H1 (cell line): ENCODE measurements at regions not wholly inside any gene's neighbourhood (a gene's known extent, or its start where the extent isn't known, plus 50 kb on each side); places are given as distances from the start of the nearest gene placed in this dataset.

Experiments used
- CTCF ChIA-PET: fragments of 300-600 bp; sonication (Branson Sonifier 250); formaldehyde crosslinking; loops from one replicate; lab custom pipeline; 2021; ENCODE audit not compliant: partially characterized antibody; lab: Charles Lee
- POLR2A ChIA-PET: fragments of 300-600 bp; sonication (Branson Sonifier 250); formaldehyde crosslinking; loops from one replicate; lab custom pipeline; 2021; ENCODE audit warnings: inconsistent platforms; ENCODE audit not compliant: partially characterized antibody; lab: Charles Lee
- DNase-seq, 2 experiments: peaks; one replicate each; pipeline versions ENCODE4 v3.0.0 to v3.0.0-alpha.2; 2010 to 2022; ENCODE audit warnings: low spot score in 2 of 2, low read depth in 1 of 2, mixed read lengths in 1 of 2
- FAIRE-seq: peaks from 2 replicates; lab custom pipeline; 2011; peaks lifted over from hg19 to GRCh38; lab: Jason Lieb, UNC
- H2AFZ ChIP-seq: 2 replicates; pipeline ENCODE4 v1.8.1; 2012; ENCODE audit warnings: low read length, inconsistent platforms
- H2AK5ac ChIP-seq: 2 replicates; pipeline ENCODE4 v1.6.1; 2013; ENCODE audit warnings: low read depth, low read length
- H2BK120ac ChIP-seq: replicated peaks from 2 replicates; pipeline ENCODE3; 2013; ENCODE audit warnings: low read depth, low read length, inconsistent platforms
- H2BK12ac ChIP-seq: 2 replicates; pipeline ENCODE4 v1.6.1; 2013; ENCODE audit warnings: low read depth, low read length
- H2BK15ac ChIP-seq: 2 replicates; pipeline ENCODE4 v1.6.1; 2013; ENCODE audit warnings: low read length
- H2BK20ac ChIP-seq: 2 replicates; pipeline ENCODE4 v1.6.1; 2013; ENCODE audit warnings: low read length
- H2BK5ac ChIP-seq: 2 replicates; pipeline ENCODE4 v1.6.1; 2013; ENCODE audit warnings: low read depth, low read length
- H3K14ac ChIP-seq: 2 replicates; pipeline ENCODE4 v1.6.1; 2013; ENCODE audit warnings: inconsistent platforms; ENCODE audit not compliant: insufficient read length
- H3K18ac ChIP-seq: 2 replicates; pipeline ENCODE4 v1.6.1; 2013; ENCODE audit warnings: low read length; ENCODE audit errors: extremely low read depth
- H3K23ac ChIP-seq: 2 replicates; pipeline ENCODE4 v1.6.1; 2013; ENCODE audit warnings: inconsistent platforms; ENCODE audit not compliant: insufficient read length
- H3K23me2 ChIP-seq: 2 replicates; pipeline ENCODE4 v1.6.1; 2013; ENCODE audit warnings: low read depth, low read length
- H3K27ac ChIP-seq: 2 replicates; pipeline ENCODE4 v1.6.1; 2011; ENCODE audit warnings: low read depth, low read length, inconsistent platforms
- H3K27me3 ChIP-seq, 4 experiments: replicated peaks in 1 of 4; 1 replicate in 1 of 4; 2 replicates in 3 of 4; pipeline versions ENCODE4 v1.6.1 to v1.8.1; 2011 to 2013; ENCODE audit warnings: low read length in 3 of 4, mild to moderate bottlenecking in 3 of 4, inconsistent platforms in 2 of 4, mixed read lengths in 2 of 4, moderate library complexity in 1 of 4; ENCODE audit not compliant: control insufficient read depth in 3 of 4, insufficient read depth in 3 of 4; ENCODE audit errors: extremely low read depth in 1 of 4
- H3K36me3 ChIP-seq, 4 experiments: 2 replicates each; pipeline versions ENCODE4 v1.6.1 to v1.8.1; 2011 to 2013; ENCODE audit warnings: mild to moderate bottlenecking in 4 of 4, low read length in 3 of 4, moderate library complexity in 2 of 4, control low read depth in 1 of 4, inconsistent platforms in 1 of 4; ENCODE audit not compliant: insufficient read depth in 4 of 4, control insufficient read depth in 2 of 4
- H3K4ac ChIP-seq: replicated peaks from 2 replicates; pipeline ENCODE3; 2013; ENCODE audit warnings: low read length, low read depth, mixed read lengths, inconsistent platforms; ENCODE audit not compliant: insufficient read length
- H3K4me1 ChIP-seq, 4 experiments: replicated peaks in 1 of 4; 1 replicate in 1 of 4; 2 replicates in 3 of 4; pipeline versions ENCODE4 v1.6.1 to v1.8.1; 2011 to 2013; ENCODE audit warnings: low read length in 3 of 4, inconsistent platforms in 2 of 4, mixed read lengths in 1 of 4; ENCODE audit not compliant: insufficient read depth in 4 of 4, control insufficient read depth in 3 of 4
- H3K4me2 ChIP-seq, 2 experiments: 2 replicates each; pipeline versions ENCODE4 v1.6.1 to v1.8.1; 2011 to 2013; ENCODE audit warnings: low read depth in 2 of 2, low read length in 2 of 2, control low read depth in 1 of 2, inconsistent platforms in 1 of 2, mild to moderate bottlenecking in 1 of 2; ENCODE audit not compliant: insufficient read depth in 1 of 2
- H3K4me3 ChIP-seq, 4 experiments: fragments of 200-600, 300-600 bp in 1 of 4; sonication (generic), shearing (Covaris generic), sonication (Bioruptor Twin) in 1 of 4; 2 replicates each; pipeline versions ENCODE4 v1.5.1 to v1.8.1; 2011 to 2016; ENCODE audit warnings: low read length in 4 of 4, low read depth in 3 of 4, control low read depth in 2 of 4, inconsistent platforms in 2 of 4, mild to moderate bottlenecking in 2 of 4, mixed read lengths in 1 of 4, moderate library complexity in 1 of 4; ENCODE audit not compliant: insufficient read depth in 2 of 4; ENCODE audit errors: extremely low read depth in 1 of 4
- H3K56ac ChIP-seq: replicated peaks from 2 replicates; pipeline ENCODE3; 2013; ENCODE audit warnings: low read depth, mild to moderate bottlenecking, mixed read lengths, low read length, inconsistent platforms; ENCODE audit not compliant: insufficient read length
- H3K79me1 ChIP-seq: 2 replicates; pipeline ENCODE4 v1.6.1; 2013; ENCODE audit warnings: low read depth, low read length, control low read depth
- H3K79me2 ChIP-seq, 2 experiments: 2 replicates each; pipeline versions ENCODE4 v1.6.1 to v1.8.1; 2012 to 2013; ENCODE audit warnings: low read length in 2 of 2, mild to moderate bottlenecking in 2 of 2, inconsistent platforms in 1 of 2; ENCODE audit not compliant: insufficient read depth in 2 of 2, control insufficient read depth in 1 of 2
- H3K9ac ChIP-seq, 4 experiments: replicated peaks in 1 of 4; 1 replicate in 1 of 4; 2 replicates in 3 of 4; pipeline versions ENCODE4 v1.6.1 to v1.8.1; 2011 to 2013; ENCODE audit warnings: low read depth in 3 of 4, low read length in 3 of 4, control low read depth in 2 of 4, mild to moderate bottlenecking in 2 of 4, moderate library complexity in 2 of 4, inconsistent platforms in 1 of 4; ENCODE audit errors: extremely low read depth in 1 of 4
- H3K9me3 ChIP-seq, 2 experiments: 2 replicates each; pipeline versions ENCODE4 v1.6.1 to v1.8.1; 2012 to 2013; ENCODE audit warnings: mild to moderate bottlenecking in 2 of 2, moderate library complexity in 2 of 2, control low read depth in 1 of 2, inconsistent platforms in 1 of 2, low read depth in 1 of 2, low read length in 1 of 2, mixed read lengths in 1 of 2; ENCODE audit not compliant: insufficient read depth in 2 of 2
- H4K20me1 ChIP-seq, 2 experiments: replicated peaks in 1 of 2; 2 replicates each; pipeline versions ENCODE3 to v1.8.1; 2011 to 2013; ENCODE audit warnings: inconsistent platforms in 2 of 2, low read length in 2 of 2, mild to moderate bottlenecking in 1 of 2; ENCODE audit not compliant: insufficient read depth in 2 of 2, control insufficient read depth in 1 of 2
- H4K5ac ChIP-seq: 2 replicates; pipeline ENCODE4 v1.6.1; 2013; ENCODE audit warnings: low read length, low read depth, mixed read lengths, inconsistent platforms; ENCODE audit not compliant: insufficient read length
- H4K8ac ChIP-seq: 2 replicates; pipeline ENCODE4 v1.8.0; 2013; ENCODE audit warnings: mild to moderate bottlenecking, moderate library complexity, low read length, inconsistent platforms; ENCODE audit not compliant: insufficient read depth; ENCODE audit errors: extremely low read depth
- H4K91ac ChIP-seq: replicated peaks from 2 replicates; pipeline ENCODE3; 2013; ENCODE audit warnings: low read length, mixed read lengths, inconsistent platforms; ENCODE audit not compliant: insufficient read length
- ASH2L ChIP-seq: fragments of 200-600, 300-600 bp; sonication (generic); IDR thresholded peaks from one replicate; pipeline ENCODE4 v1.7.1; 2017; ENCODE audit warnings: low read length
- EGR1 ChIP-seq: IDR thresholded peaks from 2 replicates; pipeline ENCODE4 v1.6.1; 2011; ENCODE audit warnings: low read depth, low read length, borderline replicate concordance
- GABPA ChIP-seq: IDR thresholded peaks from 2 replicates; pipeline ENCODE4 v1.6.1; 2011; ENCODE audit warnings: mild to moderate bottlenecking, low read length, moderate library complexity, borderline replicate concordance; ENCODE audit not compliant: insufficient read depth
- PHF8 ChIP-seq: fragments of 200-600 bp; sonication (generic); conservative IDR thresholded peaks from 2 replicates; pipeline ENCODE4 v1.7.1; 2012; ENCODE audit warnings: low read depth, mild to moderate bottlenecking, inconsistent platforms, low read length, moderate library complexity
- POLR2A ChIP-seq, 2 experiments: IDR thresholded peaks; 1 replicate in 1 of 2; 2 replicates in 1 of 2; pipeline ENCODE4 v1.6.1; 2011; ENCODE audit warnings: low read depth in 2 of 2, low read length in 2 of 2, mild to moderate bottlenecking in 2 of 2; ENCODE audit errors: control extremely low read depth in 1 of 2
- RBBP5 ChIP-seq: IDR thresholded peaks from 2 replicates; pipeline ENCODE4 v1.7.1; 2012; ENCODE audit warnings: low read depth, mild to moderate bottlenecking, inconsistent platforms, low read length, moderate library complexity, borderline replicate concordance
- SIX5 ChIP-seq: IDR thresholded peaks from 2 replicates; pipeline ENCODE4 v1.6.1; 2011; ENCODE audit warnings: mild to moderate bottlenecking, low read depth, low read length
- TAF1 ChIP-seq: IDR thresholded peaks from 2 replicates; pipeline ENCODE4 v1.6.1; 2011; ENCODE audit warnings: mild to moderate bottlenecking, low read depth, low read length
- TBP ChIP-seq: IDR thresholded peaks from 2 replicates; pipeline ENCODE4 v1.6.1; 2011; ENCODE audit warnings: low read depth, low read length, improper control_type of control experiment
- ZNF274 ChIP-seq: IDR thresholded peaks from 2 replicates; pipeline ENCODE4 v1.7.0; 2012; ENCODE audit warnings: low read length, borderline replicate concordance; ENCODE audit errors: extremely low read depth
- WGBS, 2 experiments: shearing (Covaris generic) in 1 of 2; methylation state at CpG; one replicate each; pipeline versions ENCODE4 v1.1.6 to v1.1.7; 2013 to 2015; ENCODE audit warnings: low lambda C conversion rate in 2 of 2, mixed read lengths in 2 of 2, inconsistent platforms in 1 of 2, low coverage in 1 of 2, missing lambda C conversion rate in 1 of 2; ENCODE audit not compliant: insufficient replicate concordance in 2 of 2, insufficient coverage in 1 of 2, insufficient read length in 1 of 2; ENCODE audit errors: extremely low coverage in 1 of 2, missing lambda C conversion rate in 1 of 2; 5-methylcytosine and 5-hydroxymethylcytosine counted together
- TF ChIP-seq, protein P1 (sequence below), 3 experiments: IDR thresholded peaks; 1 replicate in 2 of 3; 2 replicates in 1 of 3; pipeline versions ENCODE4 v1.5.1 to v1.6.1; 2011; ENCODE audit warnings: low read length in 3 of 3, mild to moderate bottlenecking in 3 of 3, inconsistent platforms in 2 of 3, low read depth in 1 of 3, moderate library complexity in 1 of 3; ENCODE audit not compliant: insufficient read depth in 1 of 3; ENCODE audit errors: control extremely low read depth in 1 of 3
- TF ChIP-seq, protein P2 (sequence below): IDR thresholded peaks from 2 replicates; pipeline ENCODE4 v1.6.1; 2011; ENCODE audit warnings: low read length, improper control_type of control experiment

DNA sequence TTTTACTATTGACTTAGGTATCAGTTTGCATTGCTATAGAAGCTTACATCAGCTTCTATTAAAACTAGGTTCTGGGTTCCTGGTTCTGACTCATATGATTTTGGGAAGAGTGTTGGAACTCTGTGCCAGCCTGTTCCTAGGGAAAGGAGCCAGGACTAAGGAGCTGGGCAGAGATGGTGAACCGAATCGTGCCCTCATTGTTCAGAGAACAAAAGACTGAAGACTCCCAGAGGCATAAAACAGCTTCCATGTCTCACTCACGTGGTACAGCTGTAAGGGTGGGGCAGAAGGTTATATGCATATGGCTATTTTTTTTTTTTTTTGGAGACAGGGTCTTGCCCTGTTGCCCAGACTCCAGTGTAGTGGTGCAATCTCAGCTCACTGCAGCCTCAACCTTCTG, 89.1 kb upstream of the THBS2 start:
- Histone ChIP-seq H3K79me1 (no peaks in the 10 kb centered on the region), H3K4me1 (no peaks in the 10 kb centered on the region), H2AFZ (no peak overlapping the region), H2AK5ac (no peak overlapping the region), H4K8ac (no peak overlapping the region), H4K5ac (no peak overlapping the region), H3K9ac (no peak overlapping the region), H3K23me2 (no peaks in the 10 kb centered on the region), H3K4me2 (no peak overlapping the region), H3K4ac (no peak overlapping the region), H2BK5ac (no peak overlapping the region), H3K36me3 (no peaks in the 10 kb centered on the region), H3K9me3 (no peaks in the 10 kb centered on the region; a peak in 1 of 4 replicates), H3K27ac (no peak overlapping the region), H2BK20ac (no peak overlapping the region), H2BK15ac (no peak overlapping the region), H3K14ac (no peak overlapping the region), H3K4me3 (no peak overlapping the region), H4K91ac (no peak overlapping the region), H3K18ac (no peak overlapping the region), H2BK12ac (no peak overlapping the region), H3K79me2 (no peaks in the 10 kb centered on the region), H2BK120ac (no peak overlapping the region), H3K56ac (no peak overlapping the region), H3K27me3 (no peaks in the 10 kb centered on the region), H3K23ac (no peak overlapping the region), H4K20me1 (no peaks in the 10 kb centered on the region)
- DNase-seq (no peak), FAIRE-seq (no peak)
- ChIA-PET POLR2A (no interaction called here), CTCF (interaction anchor here (1.0 kb wide), 1 partner anchor 323 kb away, joined by 3 read pairs; no protein-coding TSS in a partner anchor)
- 86% methylated on average over 3 of the region's 3 CpGs; no CpG with 5 or more reads in 1 of the 2 experiments for WGBS, 2 experiments
- TF ChIP-seq POLR2A (IDR thresholded peaks at IDR 0.05; ENCODE audit: control extremely low read depth in 1 of 2, low read depth in 2 of 2, low read length in 2 of 2) (no peak), PHF8 (no peak), ZNF274 (no peak), RBBP5 (no peak), TBP (no peak), EGR1 (no peak), GABPA (no peak), SIX5 (no peak), TAF1 (no peak), ASH2L (no peak)
- TF ChIP-seq, protein P1, sequence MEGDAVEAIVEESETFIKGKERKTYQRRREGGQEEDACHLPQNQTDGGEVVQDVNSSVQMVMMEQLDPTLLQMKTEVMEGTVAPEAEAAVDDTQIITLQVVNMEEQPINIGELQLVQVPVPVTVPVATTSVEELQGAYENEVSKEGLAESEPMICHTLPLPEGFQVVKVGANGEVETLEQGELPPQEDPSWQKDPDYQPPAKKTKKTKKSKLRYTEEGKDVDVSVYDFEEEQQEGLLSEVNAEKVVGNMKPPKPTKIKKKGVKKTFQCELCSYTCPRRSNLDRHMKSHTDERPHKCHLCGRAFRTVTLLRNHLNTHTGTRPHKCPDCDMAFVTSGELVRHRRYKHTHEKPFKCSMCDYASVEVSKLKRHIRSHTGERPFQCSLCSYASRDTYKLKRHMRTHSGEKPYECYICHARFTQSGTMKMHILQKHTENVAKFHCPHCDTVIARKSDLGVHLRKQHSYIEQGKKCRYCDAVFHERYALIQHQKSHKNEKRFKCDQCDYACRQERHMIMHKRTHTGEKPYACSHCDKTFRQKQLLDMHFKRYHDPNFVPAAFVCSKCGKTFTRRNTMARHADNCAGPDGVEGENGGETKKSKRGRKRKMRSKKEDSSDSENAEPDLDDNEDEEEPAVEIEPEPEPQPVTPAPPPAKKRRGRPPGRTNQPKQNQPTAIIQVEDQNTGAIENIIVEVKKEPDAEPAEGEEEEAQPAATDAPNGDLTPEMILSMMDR (IDR thresholded peaks at IDR 0.05; ENCODE audit: control extremely low read depth in 1 of 3, insufficient read depth in 1 of 3, low read depth in 1 of 3, low read length in 3 of 3) = no peak
- TF ChIP-seq, protein P2, sequence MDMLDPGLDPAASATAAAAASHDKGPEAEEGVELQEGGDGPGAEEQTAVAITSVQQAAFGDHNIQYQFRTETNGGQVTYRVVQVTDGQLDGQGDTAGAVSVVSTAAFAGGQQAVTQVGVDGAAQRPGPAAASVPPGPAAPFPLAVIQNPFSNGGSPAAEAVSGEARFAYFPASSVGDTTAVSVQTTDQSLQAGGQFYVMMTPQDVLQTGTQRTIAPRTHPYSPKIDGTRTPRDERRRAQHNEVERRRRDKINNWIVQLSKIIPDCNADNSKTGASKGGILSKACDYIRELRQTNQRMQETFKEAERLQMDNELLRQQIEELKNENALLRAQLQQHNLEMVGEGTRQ = no peak
